HEK293T (cell line): ENCODE measurements at regions not wholly inside any gene's neighbourhood (a gene's known extent, or its start where the extent isn't known, plus 50 kb on each side); places are given as distances from the start of the nearest gene placed in this dataset.

Experiments
- CTBP1 ChIP-seq: fragments of 450-650 bp; IDR thresholded peaks from 2 replicates; pipeline ENCODE4 v1.6.1; 2016; ENCODE audit warnings: borderline replicate concordance
- HDGF ChIP-seq: fragments of 450-650 bp; IDR thresholded peaks from 2 replicates; pipeline ENCODE4 v1.6.1; 2017; ENCODE audit warnings: antibody characterized with exemption, borderline replicate concordance
- LEF1 ChIP-seq: fragments of 450-650 bp; IDR thresholded peaks from 2 replicates; pipeline ENCODE4 v1.6.1; 2017; ENCODE audit warnings: mild to moderate bottlenecking, borderline replicate concordance
- NFRKB ChIP-seq: fragments of 450-650 bp; IDR thresholded peaks from 2 replicates; pipeline ENCODE4 v1.6.1; 2016; ENCODE audit warnings: mild to moderate bottlenecking, moderate library complexity
- SUZ12 ChIP-seq: fragments of 450-650 bp; IDR thresholded peaks from 2 replicates; pipeline ENCODE4 v1.6.1; 2016; ENCODE audit warnings: mild to moderate bottlenecking

- no peak for TF ChIP-seq SUZ12
- TF ChIP-seq CTBP1: peak; percentile 35; the same call in 1 of the 2 replicates
- TF ChIP-seq NFRKB: no peak
- TF ChIP-seq LEF1: no peak
- no peak for TF ChIP-seq HDGF
Observed at GRCh38 chr6:125584468-125584939, 164.9 kb upstream of the HEY2 start.
